EL (cell line): ENCODE measurements at regions not wholly inside any gene's neighbourhood (a gene's known extent, or its start where the extent isn't known, plus 50 kb on each side); places are given as distances from the start of the nearest gene placed in this dataset.

ENCODE experiments used
- DNase-seq: peaks from one replicate; pipeline ENCODE4 v3.0.0-alpha.2; 2016

DNA sequence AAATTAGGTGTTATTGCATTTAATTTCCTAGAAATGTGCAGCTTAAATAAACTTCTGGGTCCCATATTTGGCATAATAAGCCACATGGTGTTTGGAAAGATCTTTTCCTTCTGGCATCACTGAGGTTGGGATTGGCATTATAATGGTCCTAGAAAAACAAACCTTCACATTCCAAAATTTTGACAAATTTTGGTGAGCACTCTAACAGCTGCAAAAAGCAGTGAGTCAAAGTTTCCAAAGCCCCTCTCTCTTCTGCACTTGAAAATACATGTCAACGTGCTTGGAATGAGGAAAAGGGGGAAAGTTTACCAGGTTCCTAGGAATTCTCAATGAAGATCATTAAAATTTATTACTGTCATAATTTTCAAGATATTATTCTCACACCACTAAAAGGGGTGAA is 77.8 kb upstream of the STK17B start:
- DNase-seq = peak; percentile 79

DNA sequence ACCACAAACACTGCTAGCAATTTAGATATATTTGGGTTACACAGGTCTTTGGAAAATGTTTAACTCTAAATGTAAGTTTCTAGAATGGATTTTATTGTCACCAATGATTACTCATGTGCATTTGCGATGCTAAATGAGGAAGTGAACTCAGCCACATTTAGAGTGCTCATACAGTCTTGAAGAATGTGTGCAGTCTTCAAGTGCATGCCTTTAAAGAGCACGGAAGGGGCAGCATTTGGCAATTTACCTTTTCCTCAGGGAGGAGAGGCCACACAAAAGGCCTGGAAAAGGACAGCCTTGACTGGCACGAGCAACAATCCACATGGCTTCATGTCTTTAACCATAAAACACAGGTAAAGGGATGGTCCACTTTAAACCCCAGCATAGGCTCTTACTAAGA is 78.5 kb upstream of the STK17B start:
- DNase-seq = peak; percentile 66

DNA sequence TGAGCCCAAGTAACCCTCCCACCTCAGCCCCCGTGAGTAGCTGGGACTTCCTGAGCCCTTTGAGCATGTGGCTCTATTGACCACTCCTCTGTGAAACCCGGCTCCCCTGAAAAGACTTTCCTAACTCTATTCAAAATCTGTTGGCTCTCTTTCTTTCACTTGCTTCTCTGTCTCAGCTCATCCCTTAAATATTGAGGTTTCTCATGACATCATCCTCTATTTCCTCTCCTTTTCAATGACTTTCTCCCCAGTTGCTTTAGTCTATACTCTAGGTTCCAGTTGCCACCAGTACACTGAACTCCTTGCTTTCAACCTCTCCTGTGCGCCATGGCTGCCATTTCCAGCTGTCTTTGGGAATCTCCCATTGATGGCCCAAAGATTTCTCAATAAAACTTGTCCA is 79.8 kb upstream of the STK17B start:
- DNase-seq = no peak

DNA sequence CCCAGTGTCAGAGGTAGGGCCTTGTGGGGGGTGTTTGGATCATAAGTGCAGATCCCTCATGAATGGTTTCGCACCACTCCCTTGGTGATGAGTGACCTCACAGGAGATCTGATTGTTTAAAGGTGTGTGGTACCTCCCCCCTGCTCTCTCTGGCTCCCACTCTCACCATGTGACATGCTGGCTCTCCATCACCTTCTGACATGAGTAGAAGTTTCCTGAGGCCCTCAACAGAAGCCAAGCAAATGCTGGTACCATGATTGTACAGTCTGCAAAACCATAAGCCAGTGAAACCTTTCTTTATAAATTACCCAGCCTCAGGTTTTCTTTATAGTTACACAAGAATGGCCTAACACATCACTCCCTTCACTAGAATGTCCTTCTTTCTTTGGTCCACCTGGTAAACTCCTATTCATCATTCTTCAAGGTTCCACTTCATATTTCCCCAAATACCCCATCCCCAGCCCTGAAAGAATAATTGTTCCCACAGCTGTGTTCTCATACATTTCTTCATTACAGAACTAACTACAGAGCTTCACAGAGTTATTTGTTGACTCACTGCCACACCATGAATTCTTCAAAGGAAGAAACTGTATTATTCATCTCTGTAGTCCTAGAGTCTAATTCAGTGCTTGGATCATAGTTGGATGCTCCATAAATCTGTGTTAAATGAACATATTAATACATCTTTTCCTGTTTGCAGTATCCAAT is 81.2 kb upstream of the STK17B start:
- no peak for DNase-seq

- no peak for DNase-seq
Observed at GRCh38 chr2:196253116-196253480, 81.7 kb upstream of the STK17B start.

- DNase-seq = no peak
Observed at GRCh38 chr2:196256585-196256984, 85.2 kb upstream of the STK17B start.

- DNase-seq = no peak
Observed at GRCh38 chr2:196257086-196257485, 85.7 kb upstream of the STK17B start.

DNA sequence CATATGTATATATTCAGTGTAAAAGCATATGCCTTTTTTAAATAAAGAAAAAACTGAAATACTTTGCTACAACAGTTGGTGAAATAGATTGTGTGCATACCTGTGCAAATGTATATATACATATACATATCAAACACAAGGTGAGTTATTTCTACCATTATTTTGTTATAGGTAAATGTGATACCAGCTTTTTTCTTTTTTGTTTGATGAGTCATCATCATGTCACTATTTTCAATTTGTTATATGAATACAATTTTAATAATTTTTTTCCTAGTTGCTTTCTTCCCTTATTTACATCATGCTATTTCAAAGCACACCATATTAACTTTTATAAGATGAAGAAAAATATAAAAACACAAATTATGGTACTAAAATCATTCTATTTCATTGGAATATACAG is 87.0 kb upstream of the STK17B start:
- DNase-seq = no peak

- peak; percentile 81 for DNase-seq
Observed at GRCh38 chr2:196259507-196260481, 88.4 kb upstream of the STK17B start.

- no peak for DNase-seq
Observed at GRCh38 chr2:196260546-196260945, 89.2 kb upstream of the STK17B start.

GRCh38 chr2:196262606-196263005 is 91.2 kb upstream of the STK17B start:
- no peak for DNase-seq

DNA sequence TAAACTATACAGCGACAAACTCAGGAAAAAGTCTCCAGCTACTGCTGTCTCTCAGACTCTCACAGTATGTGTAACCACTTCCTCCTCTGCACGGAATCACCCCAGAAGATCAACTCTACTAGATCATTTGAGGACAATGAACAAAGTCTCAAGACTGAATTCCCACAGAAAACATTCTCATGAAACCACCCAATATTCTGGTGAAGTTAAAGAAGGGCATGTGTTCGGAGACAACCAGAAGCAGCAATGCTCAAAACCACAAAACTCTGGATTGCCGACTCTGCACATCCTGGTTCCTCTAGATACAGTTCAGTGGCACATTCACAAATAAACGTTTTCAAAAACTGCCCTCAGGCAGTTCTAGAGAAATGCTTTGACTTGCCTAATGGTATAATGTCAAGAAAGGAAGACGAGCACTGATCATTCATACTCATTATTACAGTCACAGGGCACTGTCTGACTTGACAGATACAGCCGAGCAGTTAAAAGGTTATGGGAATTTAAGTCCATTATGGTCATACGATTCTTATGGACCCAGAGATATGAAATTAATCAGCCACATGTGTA is 91.9 kb upstream of the STK17B start:
- peak; percentile 77 for DNase-seq

- DNase-seq = no peak
Observed at GRCh38 chr2:196266351-196266750, 95.0 kb upstream of the STK17B start.

- DNase-seq = peak; percentile 76
Observed at GRCh38 chr2:196266855-196267254, 95.5 kb upstream of the STK17B start.

DNA sequence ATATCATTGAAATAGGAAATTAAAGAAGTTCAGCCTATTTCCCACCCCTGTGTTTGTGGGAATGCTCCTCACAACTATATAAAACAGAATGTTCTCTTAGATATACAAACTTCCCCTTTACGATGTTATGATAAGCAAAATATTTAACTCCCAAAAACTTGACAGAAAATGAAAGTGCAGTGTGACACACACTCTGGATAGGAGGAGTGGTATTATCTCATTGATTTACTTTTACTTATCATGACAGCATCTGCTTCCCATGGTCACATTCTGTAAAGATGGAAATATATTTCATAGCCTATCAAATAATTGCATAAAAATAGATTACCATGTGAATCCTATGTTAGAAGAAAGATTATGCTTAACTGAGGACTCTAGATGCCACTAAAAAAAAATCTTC is 96.6 kb upstream of the STK17B start:
- DNase-seq = no peak

- no peak for DNase-seq
Observed at GRCh38 chr2:196268538-196269338, 97.4 kb upstream of the STK17B start.

- DNase-seq = no peak
Observed at GRCh38 chr2:196271795-196272194, 100.4 kb upstream of the STK17B start.

DNA sequence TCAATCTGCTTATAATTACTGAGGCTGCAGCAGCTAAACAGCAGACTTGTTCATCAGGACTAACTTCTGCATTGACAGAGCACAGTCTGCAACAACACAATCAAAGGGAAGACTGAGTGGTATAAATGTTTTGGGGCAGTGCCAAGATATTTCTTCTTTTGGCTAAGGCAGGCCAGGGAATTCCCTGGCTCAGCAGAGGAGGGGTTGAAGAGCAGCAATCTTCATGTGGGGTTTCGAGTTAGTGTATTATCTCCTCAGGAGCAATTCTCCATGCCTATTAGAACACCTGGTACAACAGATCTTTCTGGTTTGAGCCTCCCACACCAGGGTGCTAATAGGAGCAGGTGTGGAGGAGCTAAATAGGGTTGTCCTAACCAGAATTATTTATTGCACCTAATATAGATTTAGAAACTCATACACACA is 103.0 kb upstream of the STK17B start:
- peak; percentile 65 for DNase-seq

DNA sequence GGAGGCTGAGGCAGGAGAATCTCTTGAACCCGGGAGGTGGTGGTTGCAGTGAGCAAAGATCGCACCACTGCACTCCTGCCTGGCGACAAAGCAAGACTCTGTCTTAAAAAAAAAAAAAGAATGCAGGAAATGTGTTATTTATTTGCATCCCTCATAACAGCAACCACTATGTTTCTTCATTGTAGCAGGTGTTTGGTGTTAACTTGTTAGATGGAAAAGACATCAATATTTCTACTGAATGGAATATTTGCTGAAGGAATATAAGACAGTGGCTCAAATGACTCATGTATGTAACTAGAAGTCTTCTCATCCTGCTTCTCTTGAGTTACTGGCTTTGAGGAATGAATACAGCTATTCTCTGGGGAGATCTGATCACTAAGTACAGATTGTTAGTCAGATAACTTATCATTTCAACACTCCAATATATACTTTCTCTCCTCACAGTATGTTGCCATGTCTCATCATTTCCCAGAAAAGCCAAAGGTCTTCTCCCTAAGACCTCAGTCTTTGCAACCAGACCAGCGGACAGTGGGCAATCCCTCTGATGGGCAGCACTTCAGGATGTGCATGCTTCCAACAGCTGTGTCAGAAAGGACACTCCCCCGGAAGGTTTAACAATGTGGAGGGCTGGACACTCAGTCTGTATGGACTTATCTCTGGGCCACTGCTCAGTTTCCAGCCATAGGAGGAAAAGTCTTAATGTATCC is 104.4 kb upstream of the STK17B start:
- peak; percentile 62 for DNase-seq

DNA sequence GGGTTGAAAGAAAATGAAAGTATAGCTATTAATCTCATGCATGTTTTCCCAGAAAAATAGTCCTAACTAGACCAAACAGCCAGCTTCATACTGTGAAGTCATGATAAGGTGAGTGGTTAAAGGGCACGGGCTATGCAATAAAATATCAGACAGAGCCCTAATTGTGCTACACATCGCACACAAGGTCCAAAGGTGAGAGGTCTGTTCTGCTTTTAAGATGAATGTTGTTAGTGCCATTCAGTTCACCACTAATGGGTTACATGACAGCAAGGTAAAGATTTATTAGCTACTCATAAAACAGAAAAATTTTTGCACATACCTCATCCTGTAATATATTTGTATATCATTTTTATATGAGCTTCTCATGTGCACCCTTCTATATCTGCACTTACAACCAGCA is 105.0 kb upstream of the STK17B start:
- no peak for DNase-seq

GRCh38 chr2:196277002-196277401 is 105.6 kb upstream of the STK17B start:
- DNase-seq = peak; percentile 51

DNA sequence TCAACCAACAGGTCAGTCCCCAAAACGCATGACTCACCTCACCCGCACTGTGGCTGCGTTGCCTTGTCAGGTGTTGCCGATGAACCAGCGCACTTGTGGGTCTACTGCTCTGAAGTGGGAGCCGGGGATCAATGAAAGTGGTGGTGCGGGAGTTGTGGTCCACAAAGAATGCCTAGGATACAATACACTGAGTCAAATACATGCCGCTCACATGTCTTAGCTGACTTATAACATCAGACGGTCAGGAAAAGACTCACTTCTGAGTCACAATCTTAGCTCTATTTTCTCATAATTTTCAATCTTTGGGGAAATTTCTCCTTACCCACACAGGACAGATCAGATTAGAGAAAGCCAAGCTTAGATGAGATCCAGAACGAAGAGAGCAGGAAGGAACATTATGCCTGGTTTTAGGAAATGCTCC is 107.1 kb upstream of the STK17B start:
- peak; percentile 85 for DNase-seq
